ENCODE measurements at regions not wholly inside any gene's neighbourhood (a gene's known extent, or its start where the extent isn't known, plus 50 kb on each side); places are given as distances from the start of the nearest gene placed in this dataset.

DNA sequence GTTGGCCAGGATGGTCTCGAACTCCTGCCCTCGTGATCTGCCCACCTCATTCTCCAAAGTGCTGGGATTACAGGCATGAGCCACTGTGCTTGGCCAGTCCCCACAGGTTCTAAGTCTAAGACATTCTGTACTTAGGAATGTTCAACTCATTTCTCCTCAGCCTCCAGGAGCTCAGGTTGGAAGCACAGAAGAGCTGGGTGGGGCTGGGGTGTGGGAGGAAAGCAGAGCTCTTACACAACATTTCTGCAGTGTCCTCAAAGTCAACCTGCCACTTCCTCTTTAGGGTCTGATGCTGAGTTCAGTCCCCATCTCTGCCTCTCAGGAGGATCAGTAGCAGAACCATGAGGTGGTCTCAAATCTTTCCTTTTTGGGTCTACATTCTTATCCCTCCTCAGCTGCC is 75.5 kb downstream of the MRPL46 start:
- Histone ChIP-seq H3K27ac (no peak overlapping the region), H3K4me3 (no peak overlapping the region)
- no peak for DNase-seq (ENCODE audit: low spot score)
- TF ChIP-seq, protein P1, sequence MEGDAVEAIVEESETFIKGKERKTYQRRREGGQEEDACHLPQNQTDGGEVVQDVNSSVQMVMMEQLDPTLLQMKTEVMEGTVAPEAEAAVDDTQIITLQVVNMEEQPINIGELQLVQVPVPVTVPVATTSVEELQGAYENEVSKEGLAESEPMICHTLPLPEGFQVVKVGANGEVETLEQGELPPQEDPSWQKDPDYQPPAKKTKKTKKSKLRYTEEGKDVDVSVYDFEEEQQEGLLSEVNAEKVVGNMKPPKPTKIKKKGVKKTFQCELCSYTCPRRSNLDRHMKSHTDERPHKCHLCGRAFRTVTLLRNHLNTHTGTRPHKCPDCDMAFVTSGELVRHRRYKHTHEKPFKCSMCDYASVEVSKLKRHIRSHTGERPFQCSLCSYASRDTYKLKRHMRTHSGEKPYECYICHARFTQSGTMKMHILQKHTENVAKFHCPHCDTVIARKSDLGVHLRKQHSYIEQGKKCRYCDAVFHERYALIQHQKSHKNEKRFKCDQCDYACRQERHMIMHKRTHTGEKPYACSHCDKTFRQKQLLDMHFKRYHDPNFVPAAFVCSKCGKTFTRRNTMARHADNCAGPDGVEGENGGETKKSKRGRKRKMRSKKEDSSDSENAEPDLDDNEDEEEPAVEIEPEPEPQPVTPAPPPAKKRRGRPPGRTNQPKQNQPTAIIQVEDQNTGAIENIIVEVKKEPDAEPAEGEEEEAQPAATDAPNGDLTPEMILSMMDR (IDR thresholded peaks at IDR 0.05) = no peak

GRCh38 chr15:88391006-88391405 is 76.2 kb downstream of the MRPL46 start:
- TF ChIP-seq, protein P1 (IDR thresholded peaks at IDR 0.05) = no peak
- no peak for DNase-seq (ENCODE audit: low spot score)
- Histone ChIP-seq H3K4me3 (no peak overlapping the region), H3K27ac (no peak overlapping the region)

GRCh38 chr15:88390164-88390901 is 76.9 kb downstream of the MRPL46 start:
- Histone ChIP-seq H3K4me3 (no peak overlapping the region), H3K27ac (no peak overlapping the region)
- TF ChIP-seq, protein P1 (IDR thresholded peaks at IDR 0.05) = no peak
- no peak for DNase-seq (ENCODE audit: low spot score)

DNA sequence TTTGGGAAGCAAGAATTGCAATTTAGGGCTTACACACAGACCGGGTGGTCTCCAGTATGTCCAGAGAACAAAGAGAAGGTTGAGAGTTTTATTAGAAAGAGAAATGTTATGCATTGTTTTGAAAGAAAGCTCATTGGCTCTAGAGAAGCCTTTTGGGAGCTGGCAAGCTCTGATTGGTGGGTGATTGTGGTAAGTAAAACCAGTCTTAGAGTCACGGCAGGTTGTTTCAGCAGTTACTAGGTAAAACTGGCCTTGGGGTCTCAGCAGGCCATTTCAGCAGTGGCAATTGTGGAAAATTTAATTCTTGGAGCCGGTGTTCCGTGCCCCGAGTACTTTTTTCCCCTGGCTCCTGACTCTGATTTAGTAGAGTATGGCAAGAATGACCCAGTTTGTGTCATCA is 78.1 kb downstream of the MRPL46 start:
- DNase-seq (ENCODE audit: low spot score) = no peak
- TF ChIP-seq, protein P1 (IDR thresholded peaks at IDR 0.05) = no peak
- Histone ChIP-seq H3K4me3 (no peak overlapping the region), H3K27ac (no peak overlapping the region)

- no peak overlapping the region for H3K27ac ChIP-seq
- no peak for DNase-seq (ENCODE audit: low spot score)
- H3K4me3 ChIP-seq = no peak overlapping the region
- TF ChIP-seq, protein P1 (IDR thresholded peaks at IDR 0.05) = no peak
Measured at GRCh38 chr15:88388686-88389085, 78.5 kb downstream of the MRPL46 start.

DNA sequence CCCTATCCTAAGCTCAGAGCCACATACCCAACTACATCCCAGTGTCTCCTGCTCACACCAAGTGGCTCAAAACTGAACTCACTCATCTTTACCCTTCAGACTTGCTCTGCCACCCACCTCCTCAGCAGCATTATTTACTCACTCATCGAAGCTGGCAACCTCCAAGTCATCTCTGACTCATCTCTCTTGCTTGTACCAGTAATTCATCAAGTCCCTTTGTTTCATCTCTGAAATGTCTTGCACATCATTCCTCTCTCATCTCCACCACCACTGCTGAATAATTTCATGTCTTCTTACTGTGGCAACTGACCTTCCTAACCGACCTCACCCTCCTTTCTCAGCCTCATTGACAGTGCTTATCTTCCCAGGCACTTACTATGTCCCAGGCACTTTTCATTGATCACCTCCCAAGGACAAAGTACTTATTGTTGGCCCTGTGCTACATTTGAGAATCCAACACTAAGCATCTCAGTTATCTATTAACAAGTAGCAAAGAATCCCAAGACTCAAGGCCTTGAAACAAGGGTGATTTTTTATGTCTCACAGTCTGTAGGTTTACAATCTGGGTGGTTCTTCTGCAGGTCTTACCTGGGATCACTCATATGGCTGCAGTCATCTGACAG is 82.0 kb downstream of the MRPL46 start:
- TF ChIP-seq, protein P1 (IDR thresholded peaks at IDR 0.05) = no peak
- DNase-seq (ENCODE audit: low spot score) = no peak
- H3K4me3 ChIP-seq = no peak overlapping the region
- no peak overlapping the region for H3K27ac ChIP-seq

- Histone ChIP-seq H3K27ac (no peak overlapping the region), H3K4me3 (no peak overlapping the region)
- TF ChIP-seq, protein P1 (IDR thresholded peaks at IDR 0.05) = no peak
- DNase-seq (ENCODE audit: low spot score) = no peak
Measured at GRCh38 chr15:88383354-88383753, 83.8 kb downstream of the MRPL46 start.

Data from coronary artery (tissue), 2 donors.